Tibial nerve (tissue), 4 donors: ENCODE measurements at regions not wholly inside any gene's neighbourhood (a gene's known extent, or its start where the extent isn't known, plus 50 kb on each side); places are given as distances from the start of the nearest gene placed in this dataset.

ENCODE experiments used
- EP300 ChIP-seq, 2 donors: sonication (generic); formaldehyde crosslinking; IDR thresholded peaks; one replicate each; pipeline ENCODE4 v1.6.1; 2017; ENCODE audit warnings: antibody characterized with exemption in 2 of 2, mild to moderate bottlenecking in 1 of 2
- POLR2A ChIP-seq, 2 donors: fragments of 450-650 bp; IDR thresholded peaks; one replicate each; pipeline ENCODE4 v1.6.1; 2017; ENCODE audit warnings: antibody characterized with exemption in 2 of 2, mild to moderate bottlenecking in 2 of 2, moderate library complexity in 2 of 2
- TF ChIP-seq, protein P1 (sequence below), 5 experiments: fragments of 200-600 bp in 3 of 5; fragments of 450-650 bp in 2 of 5; sonication (generic) in 3 of 5; IDR thresholded peaks; one replicate each; pipeline ENCODE4 v1.5.1; 2016 to 2019; ENCODE audit warnings: antibody characterized with exemption in 5 of 5, mild to moderate bottlenecking in 3 of 5, moderate library complexity in 2 of 5

DNA sequence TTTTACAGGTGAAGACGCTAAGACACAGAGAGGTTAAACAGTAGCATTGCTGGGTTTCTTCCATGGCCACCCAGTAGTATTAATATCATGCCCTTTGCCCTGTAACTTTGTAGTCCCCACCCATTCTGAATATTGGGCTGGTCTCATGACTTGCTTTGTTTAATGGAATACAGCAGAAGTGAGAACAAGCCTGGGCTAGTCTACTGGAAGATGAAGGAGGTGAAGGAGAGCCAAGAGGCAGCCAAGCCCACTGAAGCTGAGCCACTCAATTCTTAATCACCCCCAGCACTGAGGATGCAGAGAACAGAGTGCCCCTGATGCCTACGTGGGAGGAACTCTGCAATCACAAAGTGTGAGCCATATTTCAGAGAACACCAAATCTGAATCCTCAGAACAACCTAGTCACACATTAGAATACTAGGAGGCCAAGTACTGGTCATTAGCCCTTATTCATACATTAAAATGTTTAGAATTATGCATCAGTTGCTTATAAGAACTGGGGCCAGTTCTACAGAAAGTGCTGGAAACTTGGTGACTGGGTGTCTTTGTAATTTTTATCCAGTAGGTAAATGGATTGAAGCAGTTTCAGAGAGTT, 202.5 kb upstream of the ADRA1D start:
- no peak for TF ChIP-seq EP300 (IDR thresholded peaks at IDR 0.05)
- TF ChIP-seq, protein P1, sequence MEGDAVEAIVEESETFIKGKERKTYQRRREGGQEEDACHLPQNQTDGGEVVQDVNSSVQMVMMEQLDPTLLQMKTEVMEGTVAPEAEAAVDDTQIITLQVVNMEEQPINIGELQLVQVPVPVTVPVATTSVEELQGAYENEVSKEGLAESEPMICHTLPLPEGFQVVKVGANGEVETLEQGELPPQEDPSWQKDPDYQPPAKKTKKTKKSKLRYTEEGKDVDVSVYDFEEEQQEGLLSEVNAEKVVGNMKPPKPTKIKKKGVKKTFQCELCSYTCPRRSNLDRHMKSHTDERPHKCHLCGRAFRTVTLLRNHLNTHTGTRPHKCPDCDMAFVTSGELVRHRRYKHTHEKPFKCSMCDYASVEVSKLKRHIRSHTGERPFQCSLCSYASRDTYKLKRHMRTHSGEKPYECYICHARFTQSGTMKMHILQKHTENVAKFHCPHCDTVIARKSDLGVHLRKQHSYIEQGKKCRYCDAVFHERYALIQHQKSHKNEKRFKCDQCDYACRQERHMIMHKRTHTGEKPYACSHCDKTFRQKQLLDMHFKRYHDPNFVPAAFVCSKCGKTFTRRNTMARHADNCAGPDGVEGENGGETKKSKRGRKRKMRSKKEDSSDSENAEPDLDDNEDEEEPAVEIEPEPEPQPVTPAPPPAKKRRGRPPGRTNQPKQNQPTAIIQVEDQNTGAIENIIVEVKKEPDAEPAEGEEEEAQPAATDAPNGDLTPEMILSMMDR (IDR thresholded peaks at IDR 0.05) = no peak
- no peak for TF ChIP-seq POLR2A (IDR thresholded peaks at IDR 0.05)
